ENCODE measurements at regions not wholly inside any gene's neighbourhood (a gene's known extent, or its start where the extent isn't known, plus 50 kb on each side); places are given as distances from the start of the nearest gene placed in this dataset.

DNA sequence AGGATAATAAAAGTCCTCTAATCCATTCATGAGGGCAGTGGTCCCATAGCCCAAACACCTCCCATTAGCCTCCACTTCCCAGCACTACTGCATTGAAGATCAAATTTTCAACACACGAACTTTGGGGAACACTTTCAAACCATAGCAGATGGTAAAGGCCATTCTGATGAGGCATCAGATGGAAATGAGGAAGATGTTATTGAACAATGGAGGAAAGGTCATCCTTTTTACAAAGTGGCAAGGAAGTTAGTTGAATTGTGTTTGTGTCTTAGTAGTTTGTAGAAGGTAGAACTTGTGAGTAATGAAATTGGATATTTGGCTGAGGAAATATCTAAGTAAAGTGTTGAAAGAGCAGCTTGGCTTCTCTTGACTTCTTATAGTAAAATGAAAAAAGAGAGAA, 93.3 kb upstream of the NLRP1 start:
- TF ChIP-seq, protein P1, sequence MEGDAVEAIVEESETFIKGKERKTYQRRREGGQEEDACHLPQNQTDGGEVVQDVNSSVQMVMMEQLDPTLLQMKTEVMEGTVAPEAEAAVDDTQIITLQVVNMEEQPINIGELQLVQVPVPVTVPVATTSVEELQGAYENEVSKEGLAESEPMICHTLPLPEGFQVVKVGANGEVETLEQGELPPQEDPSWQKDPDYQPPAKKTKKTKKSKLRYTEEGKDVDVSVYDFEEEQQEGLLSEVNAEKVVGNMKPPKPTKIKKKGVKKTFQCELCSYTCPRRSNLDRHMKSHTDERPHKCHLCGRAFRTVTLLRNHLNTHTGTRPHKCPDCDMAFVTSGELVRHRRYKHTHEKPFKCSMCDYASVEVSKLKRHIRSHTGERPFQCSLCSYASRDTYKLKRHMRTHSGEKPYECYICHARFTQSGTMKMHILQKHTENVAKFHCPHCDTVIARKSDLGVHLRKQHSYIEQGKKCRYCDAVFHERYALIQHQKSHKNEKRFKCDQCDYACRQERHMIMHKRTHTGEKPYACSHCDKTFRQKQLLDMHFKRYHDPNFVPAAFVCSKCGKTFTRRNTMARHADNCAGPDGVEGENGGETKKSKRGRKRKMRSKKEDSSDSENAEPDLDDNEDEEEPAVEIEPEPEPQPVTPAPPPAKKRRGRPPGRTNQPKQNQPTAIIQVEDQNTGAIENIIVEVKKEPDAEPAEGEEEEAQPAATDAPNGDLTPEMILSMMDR (conservative IDR thresholded peaks at IDR 0.05; ENCODE audit: low read depth, low read length): no peak
- TF ChIP-seq MAFK (IDR thresholded peaks at IDR 0.05; ENCODE audit: low read depth, low read length): no peak
- no peak for TF ChIP-seq ELK1 (IDR thresholded peaks at IDR 0.05; ENCODE audit: borderline replicate concordance, low read depth, low read length)
